ENCODE measurements at regions not wholly inside any gene's neighbourhood (a gene's known extent, or its start where the extent isn't known, plus 50 kb on each side); places are given as distances from the start of the nearest gene placed in this dataset.

- Mint-ChIP-seq H3K27ac (peak overlapping the region in 2 of 3 experiments; percentile 75 to 95; a peak in 4 of 7 replicates), H3K9me3 (peaks cover 0 to 2% of the 10 kb centered on the region in 2 experiments; a peak in 4 of 5 replicates), H3K36me3 (ENCODE audit: insufficient read depth in 1 of 3, low read depth in 3 of 3) (peaks cover 0 to 20% (median 2%) of the 10 kb centered on the region in 3 experiments; a peak in 3 of 7 replicates), H3K27me3 (ENCODE audit: low read depth) (no peaks in the 10 kb centered on the region), H3K4me3 (no peak overlapping the region), H3K4me1 (peaks cover 32 to 34% of the 10 kb centered on the region in 2 experiments)
- Histone ChIP-seq H2BK120ac (ENCODE audit: low read depth, low read length, poor library complexity, severe bottlenecking) (no peak overlapping the region), H3K79me1 (ENCODE audit: insufficient read depth, low read depth, low read length, poor library complexity, severe bottlenecking) (no peaks in the 10 kb centered on the region), H3K9ac (ENCODE audit: extremely low read depth, insufficient read length, low read length) (no peak overlapping the region), H4K8ac (replicated peaks; ENCODE audit: insufficient read length, low read depth, low read length) (no peak overlapping the region), H3K4me2 (ENCODE audit: insufficient read depth, insufficient read length, low read length) (no peak overlapping the region), H3K79me2 (ENCODE audit: insufficient read depth, low read length) (no peaks in the 10 kb centered on the region), H3K14ac (ENCODE audit: insufficient read depth, low read length) (no peak overlapping the region), H3K23me2 (ENCODE audit: insufficient read length, low read depth, low read length, poor library complexity, severe bottlenecking) (no peaks in the 10 kb centered on the region), H3K4ac (ENCODE audit: low read depth, low read length) (no peak overlapping the region), H3K56ac (ENCODE audit: insufficient read length, low read depth, low read length) (no peak overlapping the region), H2AK5ac (ENCODE audit: insufficient read length, low read length) (no peak overlapping the region), H3K23ac (ENCODE audit: insufficient read length, low read depth, low read length) (no peak overlapping the region), H3T11ph (ENCODE audit: low read length) (no peak overlapping the region), H2BK15ac (ENCODE audit: low read depth, low read length) (no peak overlapping the region), H2BK12ac (ENCODE audit: insufficient read length, low read depth, low read length) (no peak overlapping the region), H3K27me3 (ENCODE audit: insufficient read depth, low read length) (no peaks in the 10 kb centered on the region), H2AFZ (ENCODE audit: low read length) (no peak overlapping the region), H3K4me1 (ENCODE audit: insufficient read depth, low read length) (no peaks in the 10 kb centered on the region), H3K9me3 (ENCODE audit: control insufficient read depth, low read depth, low read length) (no peaks in the 10 kb centered on the region), H4K91ac (ENCODE audit: insufficient read length, low read depth, low read length) (no peak overlapping the region), H3K27ac (ENCODE audit: insufficient read length, low read depth, low read length) (no peak overlapping the region), H4K5ac (ENCODE audit: insufficient read length, low read depth, low read length) (no peak overlapping the region), H2BK20ac (ENCODE audit: low read depth, low read length, poor library complexity, severe bottlenecking) (no peak overlapping the region), H2BK5ac (ENCODE audit: insufficient read length, low read length) (no peak overlapping the region), H4K20me1 (ENCODE audit: control insufficient read depth, insufficient read depth, insufficient read length) (no peaks in the 10 kb centered on the region), H3K18ac (ENCODE audit: insufficient read length, low read depth, low read length) (no peak overlapping the region)
- WGBS (ENCODE audit: extremely low coverage, insufficient read length, low lambda C conversion rate) = no CpG with 5 or more reads among the region's 6 CpGs
- no peak for TF ChIP-seq CTCF (conservative IDR thresholded peaks at IDR 0.05)
- no peak for DNase-seq
These were observed 587.6 kb downstream of the CDH11 start for GRCh38 chr16:64534180-64534780.

Measured in H9 (cell line).